ENCODE measurements at regions not wholly inside any gene's neighbourhood (a gene's known extent, or its start where the extent isn't known, plus 50 kb on each side); places are given as distances from the start of the nearest gene placed in this dataset.

GRCh38 chr16:51470492-51470891, 319.4 kb upstream of the SALL1 start:
- Mint-ChIP-seq H3K36me3 (ENCODE audit: insufficient read depth, unreplicated experiment) (no peaks in the 10 kb centered on the region), H3K4me1 (ENCODE audit: insufficient read depth, unreplicated experiment) (no peaks in the 10 kb centered on the region), H3K4me3 (ENCODE audit: unreplicated experiment) (no peak overlapping the region), H3K27me3 (ENCODE audit: insufficient read depth, unreplicated experiment) (no peaks in the 10 kb centered on the region), H3K27ac (ENCODE audit: low read depth, unreplicated experiment) (no peak overlapping the region), H3K9me3 (ENCODE audit: unreplicated experiment) (no peaks in the 10 kb centered on the region)
- no peak for DNase-seq (ENCODE audit: unreplicated experiment)
- POLR2A ChIA-PET, result no interaction called here
- intact Hi-C loops (cut with micrococcal nuclease), result no loop called here
- no TSS peak for BruUV-seq (replicated peaks)
- CTCF ChIA-PET, result no interaction called here
- TF ChIP-seq, protein P1, sequence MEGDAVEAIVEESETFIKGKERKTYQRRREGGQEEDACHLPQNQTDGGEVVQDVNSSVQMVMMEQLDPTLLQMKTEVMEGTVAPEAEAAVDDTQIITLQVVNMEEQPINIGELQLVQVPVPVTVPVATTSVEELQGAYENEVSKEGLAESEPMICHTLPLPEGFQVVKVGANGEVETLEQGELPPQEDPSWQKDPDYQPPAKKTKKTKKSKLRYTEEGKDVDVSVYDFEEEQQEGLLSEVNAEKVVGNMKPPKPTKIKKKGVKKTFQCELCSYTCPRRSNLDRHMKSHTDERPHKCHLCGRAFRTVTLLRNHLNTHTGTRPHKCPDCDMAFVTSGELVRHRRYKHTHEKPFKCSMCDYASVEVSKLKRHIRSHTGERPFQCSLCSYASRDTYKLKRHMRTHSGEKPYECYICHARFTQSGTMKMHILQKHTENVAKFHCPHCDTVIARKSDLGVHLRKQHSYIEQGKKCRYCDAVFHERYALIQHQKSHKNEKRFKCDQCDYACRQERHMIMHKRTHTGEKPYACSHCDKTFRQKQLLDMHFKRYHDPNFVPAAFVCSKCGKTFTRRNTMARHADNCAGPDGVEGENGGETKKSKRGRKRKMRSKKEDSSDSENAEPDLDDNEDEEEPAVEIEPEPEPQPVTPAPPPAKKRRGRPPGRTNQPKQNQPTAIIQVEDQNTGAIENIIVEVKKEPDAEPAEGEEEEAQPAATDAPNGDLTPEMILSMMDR (IDR thresholded peaks at IDR 0.05; ENCODE audit: unreplicated experiment), result no peak

GRCh38 chr16:51464996-51465395, 313.9 kb upstream of the SALL1 start:
- Mint-ChIP-seq H3K27me3 (ENCODE audit: insufficient read depth, unreplicated experiment) (no peaks in the 10 kb centered on the region), H3K9me3 (ENCODE audit: unreplicated experiment) (no peaks in the 10 kb centered on the region), H3K4me3 (ENCODE audit: unreplicated experiment) (no peak overlapping the region), H3K27ac (ENCODE audit: low read depth, unreplicated experiment) (no peak overlapping the region), H3K36me3 (ENCODE audit: insufficient read depth, unreplicated experiment) (no peaks in the 10 kb centered on the region), H3K4me1 (ENCODE audit: insufficient read depth, unreplicated experiment) (no peaks in the 10 kb centered on the region)
- intact Hi-C loops (cut with micrococcal nuclease), result no loop called here
- DNase-seq (ENCODE audit: unreplicated experiment), result peak; percentile 62
- TF ChIP-seq, protein P1 (IDR thresholded peaks at IDR 0.05; ENCODE audit: unreplicated experiment), result no peak
- CTCF ChIA-PET, result interaction anchor here (0.7 to 1.4 kb wide), 3 partner anchors 17 to 94 kb away, joined by 3 to 4 read pairs (median 3); no protein-coding TSS in a partner anchor
- POLR2A ChIA-PET, result no interaction called here
- no TSS peak for BruUV-seq (replicated peaks)

GRCh38 chr16:51461255-51461654, 310.2 kb upstream of the SALL1 start:
- Mint-ChIP-seq H3K4me3 (ENCODE audit: unreplicated experiment) (no peak overlapping the region), H3K9me3 (ENCODE audit: unreplicated experiment) (no peaks in the 10 kb centered on the region), H3K27ac (ENCODE audit: low read depth, unreplicated experiment) (no peak overlapping the region), H3K4me1 (ENCODE audit: insufficient read depth, unreplicated experiment) (no peaks in the 10 kb centered on the region), H3K36me3 (ENCODE audit: insufficient read depth, unreplicated experiment) (no peaks in the 10 kb centered on the region), H3K27me3 (ENCODE audit: insufficient read depth, unreplicated experiment) (no peaks in the 10 kb centered on the region)
- POLR2A ChIA-PET, result no interaction called here
- DNase-seq (ENCODE audit: unreplicated experiment), result no peak
- BruUV-seq (replicated peaks), result no TSS peak
- TF ChIP-seq, protein P1 (IDR thresholded peaks at IDR 0.05; ENCODE audit: unreplicated experiment), result no peak
- CTCF ChIA-PET, result interaction anchor here (0.6 to 2.2 kb wide), 2 partner anchors 236 to 300 kb away, joined by 4 to 7 read pairs; no protein-coding TSS in a partner anchor
- intact Hi-C loops (cut with micrococcal nuclease), result no loop called here

GRCh38 chr16:51458356-51459140, 307.5 kb upstream of the SALL1 start:
- BruUV-seq (replicated peaks), result no TSS peak
- no peak for DNase-seq (ENCODE audit: unreplicated experiment)
- Mint-ChIP-seq H3K27ac (ENCODE audit: low read depth, unreplicated experiment) (no peak overlapping the region), H3K9me3 (ENCODE audit: unreplicated experiment) (no peaks in the 10 kb centered on the region), H3K27me3 (ENCODE audit: insufficient read depth, unreplicated experiment) (no peaks in the 10 kb centered on the region), H3K4me3 (ENCODE audit: unreplicated experiment) (no peak overlapping the region), H3K36me3 (ENCODE audit: insufficient read depth, unreplicated experiment) (no peaks in the 10 kb centered on the region), H3K4me1 (ENCODE audit: insufficient read depth, unreplicated experiment) (no peaks in the 10 kb centered on the region)
- ChIA-PET CTCF (interaction anchor here (0.7 kb wide), 1 partner anchor 1701 kb away, joined by 3 read pairs; no protein-coding TSS in a partner anchor), POLR2A (no interaction called here)
- TF ChIP-seq, protein P1 (IDR thresholded peaks at IDR 0.05; ENCODE audit: unreplicated experiment), result no peak
- intact Hi-C loops (cut with micrococcal nuclease), result no loop called here
